Islet of Langerhans (tissue), 1 donor: ENCODE measurements at regions not wholly inside any gene's neighbourhood (a gene's known extent, or its start where the extent isn't known, plus 50 kb on each side); places are given as distances from the start of the nearest gene placed in this dataset.

ENCODE experiments used
- FAIRE-seq: peaks from one replicate; lab custom pipeline; 2011; peaks lifted over from hg19 to GRCh38; lab: Jason Lieb, UNC

- FAIRE-seq, result no peak
Measured at GRCh38 chr6:71125216-71125615, 163.4 kb upstream of the OGFRL1 start.

GRCh38 chr6:71126506-71126905 is 162.1 kb upstream of the OGFRL1 start:
- FAIRE-seq, result no peak

GRCh38 chr6:71127374-71127773 is 161.2 kb upstream of the OGFRL1 start:
- FAIRE-seq, result no peak

GRCh38 chr6:71130277-71130676 is 158.3 kb upstream of the OGFRL1 start:
- no peak for FAIRE-seq

- FAIRE-seq, result no peak
Measured at GRCh38 chr6:71134929-71135642, 153.5 kb upstream of the OGFRL1 start.

GRCh38 chr6:71137973-71138372 is 150.6 kb upstream of the OGFRL1 start:
- FAIRE-seq, result no peak

GRCh38 chr6:71138376-71138775 is 150.2 kb upstream of the OGFRL1 start:
- no peak for FAIRE-seq

GRCh38 chr6:71139249-71139648 is 149.4 kb upstream of the OGFRL1 start:
- FAIRE-seq, result no peak

GRCh38 chr6:71153755-71154325 is 134.8 kb upstream of the OGFRL1 start:
- no peak for FAIRE-seq

- FAIRE-seq, result no peak
Measured at GRCh38 chr6:71157345-71157744, 131.3 kb upstream of the OGFRL1 start.

- FAIRE-seq, result no peak
Measured at GRCh38 chr6:71164890-71165289, 123.7 kb upstream of the OGFRL1 start.

- FAIRE-seq, result no peak
Measured at GRCh38 chr6:71168233-71168765, 120.3 kb upstream of the OGFRL1 start.

- FAIRE-seq, result no peak
Measured at GRCh38 chr6:71171497-71172070, 117.0 kb upstream of the OGFRL1 start.

GRCh38 chr6:71179249-71179885 is 109.2 kb upstream of the OGFRL1 start:
- no peak for FAIRE-seq

- FAIRE-seq, result no peak
Measured at GRCh38 chr6:71181565-71181964, 107.0 kb upstream of the OGFRL1 start.

- FAIRE-seq, result no peak
Measured at GRCh38 chr6:71187141-71187540, 101.5 kb upstream of the OGFRL1 start.

- FAIRE-seq, result peak; percentile 96
Measured at GRCh38 chr6:71190809-71191208, 97.8 kb upstream of the OGFRL1 start.

GRCh38 chr6:71194724-71195123 is 93.9 kb upstream of the OGFRL1 start:
- FAIRE-seq, result no peak

GRCh38 chr6:71197267-71197666 is 91.3 kb upstream of the OGFRL1 start:
- FAIRE-seq, result no peak

GRCh38 chr6:71197780-71198179 is 90.8 kb upstream of the OGFRL1 start:
- FAIRE-seq, result no peak

GRCh38 chr6:71198908-71199307 is 89.7 kb upstream of the OGFRL1 start:
- FAIRE-seq, result no peak

GRCh38 chr6:71199736-71200135 is 88.9 kb upstream of the OGFRL1 start:
- no peak for FAIRE-seq

GRCh38 chr6:71203206-71203605 is 85.4 kb upstream of the OGFRL1 start:
- no peak for FAIRE-seq
